ENCODE measurements at regions not wholly inside any gene's neighbourhood (a gene's known extent, or its start where the extent isn't known, plus 50 kb on each side); places are given as distances from the start of the nearest gene placed in this dataset.
"Not testable (repeated sequence)": the region's sequence is repeated elsewhere in the genome, so short reads cannot be mapped to it uniquely, and the experiment has no call there.

DNA sequence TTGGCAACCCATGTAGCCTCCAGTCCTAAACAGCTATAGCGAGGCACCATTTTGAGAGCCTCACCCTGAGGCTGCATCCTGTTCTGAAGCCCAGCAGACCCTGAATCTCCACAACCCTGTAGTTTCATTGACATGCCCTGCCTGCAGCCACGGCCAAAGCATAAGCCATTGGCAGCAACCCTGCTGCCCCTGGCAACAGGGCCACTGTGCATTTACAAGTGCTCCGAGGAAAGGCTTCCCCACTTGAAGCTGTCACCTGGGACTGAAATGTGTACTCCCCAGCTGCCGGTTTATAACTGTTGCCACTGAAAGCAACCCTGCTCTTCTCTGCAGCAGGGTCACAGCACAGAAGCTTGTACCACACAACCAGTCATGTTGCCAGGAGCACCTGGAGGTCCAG is 124.2 kb upstream of the OLFM3 start:
- TF ChIP-seq, protein P1, sequence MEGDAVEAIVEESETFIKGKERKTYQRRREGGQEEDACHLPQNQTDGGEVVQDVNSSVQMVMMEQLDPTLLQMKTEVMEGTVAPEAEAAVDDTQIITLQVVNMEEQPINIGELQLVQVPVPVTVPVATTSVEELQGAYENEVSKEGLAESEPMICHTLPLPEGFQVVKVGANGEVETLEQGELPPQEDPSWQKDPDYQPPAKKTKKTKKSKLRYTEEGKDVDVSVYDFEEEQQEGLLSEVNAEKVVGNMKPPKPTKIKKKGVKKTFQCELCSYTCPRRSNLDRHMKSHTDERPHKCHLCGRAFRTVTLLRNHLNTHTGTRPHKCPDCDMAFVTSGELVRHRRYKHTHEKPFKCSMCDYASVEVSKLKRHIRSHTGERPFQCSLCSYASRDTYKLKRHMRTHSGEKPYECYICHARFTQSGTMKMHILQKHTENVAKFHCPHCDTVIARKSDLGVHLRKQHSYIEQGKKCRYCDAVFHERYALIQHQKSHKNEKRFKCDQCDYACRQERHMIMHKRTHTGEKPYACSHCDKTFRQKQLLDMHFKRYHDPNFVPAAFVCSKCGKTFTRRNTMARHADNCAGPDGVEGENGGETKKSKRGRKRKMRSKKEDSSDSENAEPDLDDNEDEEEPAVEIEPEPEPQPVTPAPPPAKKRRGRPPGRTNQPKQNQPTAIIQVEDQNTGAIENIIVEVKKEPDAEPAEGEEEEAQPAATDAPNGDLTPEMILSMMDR (IDR thresholded peaks at IDR 0.05 in 8 of 11, conservative IDR thresholded peaks at IDR 0.05 in 3 of 11), result no peak
- TF ChIP-seq POLR2A (IDR thresholded peaks at IDR 0.05) (no peak), POLR2AphosphoS5 (IDR thresholded peaks at IDR 0.05) (no peak)
- intact Hi-C loops (cut with DNase I; ENCODE audit: low total_unique reads), result no loop called here
- H3K4me3 ChIP-seq, result no peak overlapping the region
- H3K36me3 ChIP-seq, result no peaks in the 10 kb centered on the region
- peaks cover 0 to 3% (median 0%) of the 10 kb centered on the region in 8 donors for H3K9me3 ChIP-seq
- no peaks in the 10 kb centered on the region for H3K4me1 ChIP-seq
- no peak for DNase-seq
- H3K27ac ChIP-seq, result no peak overlapping the region
- WGBS, 5 donors, result 72 to 97% (median 80%) methylated on average over 2 to 4 of the region's 4 CpGs
- no peaks in the 10 kb centered on the region for H3K27me3 ChIP-seq (replicated peaks in 1 of 7)

DNA sequence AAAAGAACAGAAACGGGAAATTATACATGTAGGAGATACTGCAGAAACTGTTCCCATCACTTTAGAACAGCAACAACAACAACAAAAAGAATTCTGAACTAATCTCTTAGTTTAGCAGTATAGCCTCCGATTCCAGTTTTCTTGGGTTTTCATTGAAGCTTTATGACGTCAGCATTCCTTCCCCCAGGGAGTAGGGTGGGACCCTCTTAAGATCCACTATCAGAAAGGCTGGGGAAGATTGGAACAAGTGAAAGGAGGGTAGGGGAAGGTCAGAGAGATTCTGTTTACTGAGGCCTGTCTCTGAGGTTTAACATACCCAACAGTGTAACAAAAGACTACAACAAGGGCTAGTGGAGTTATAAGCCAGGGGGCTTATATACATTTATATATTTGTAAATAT is 121.4 kb upstream of the OLFM3 start:
- 50 to 86% (median 54%) methylated on average over 3 of the region's 3 CpGs for WGBS, 5 donors
- intact Hi-C loops (cut with DNase I; ENCODE audit: low total_unique reads), result no loop called here
- TF ChIP-seq POLR2A (IDR thresholded peaks at IDR 0.05) (no peak), POLR2AphosphoS5 (IDR thresholded peaks at IDR 0.05) (no peak)
- TF ChIP-seq, protein P1 (IDR thresholded peaks at IDR 0.05 in 8 of 11, conservative IDR thresholded peaks at IDR 0.05 in 3 of 11), result no peak

DNA sequence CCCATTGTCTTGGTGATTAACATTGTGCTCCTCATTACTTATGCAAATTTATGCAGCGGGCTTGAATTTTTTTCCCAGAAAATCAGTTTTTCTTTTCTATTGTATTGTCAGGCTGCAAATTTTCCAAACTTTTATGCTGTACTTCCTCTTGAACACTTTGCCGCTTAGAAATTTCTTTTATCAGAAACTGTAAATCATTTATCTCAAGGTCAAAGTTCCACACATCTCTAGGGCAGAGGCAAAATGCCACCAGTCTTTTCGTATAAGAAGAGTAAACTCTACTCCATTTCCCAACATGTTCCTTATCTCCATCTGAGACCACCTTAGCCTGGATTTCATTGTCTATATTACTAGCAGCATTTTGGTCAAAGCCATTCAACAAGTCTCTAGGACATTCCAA is 113.9 kb upstream of the OLFM3 start:
- 57 to 87% (median 77%) methylated on average over 3 of the region's 3 CpGs for WGBS, 5 donors
- H3K36me3 ChIP-seq, result no peaks in the 10 kb centered on the region
- no peak for DNase-seq
- TF ChIP-seq POLR2AphosphoS5 (IDR thresholded peaks at IDR 0.05) (no peak), POLR2A (IDR thresholded peaks at IDR 0.05) (no peak)
- TF ChIP-seq, protein P1 (IDR thresholded peaks at IDR 0.05 in 8 of 11, conservative IDR thresholded peaks at IDR 0.05 in 3 of 11), result no peak
- H3K27me3 ChIP-seq (replicated peaks in 1 of 7), result no peaks in the 10 kb centered on the region
- H3K4me1 ChIP-seq, result no peaks in the 10 kb centered on the region
- intact Hi-C loops (cut with DNase I; ENCODE audit: low total_unique reads), result no loop called here
- peaks cover 0 to 29% (median 0%) of the 10 kb centered on the region in 8 donors for H3K9me3 ChIP-seq
- no peak overlapping the region for H3K27ac ChIP-seq
- H3K4me3 ChIP-seq, result no peak overlapping the region

More for the DNA sequence above, 121.4 kb upstream of the OLFM3 start:
- Histone ChIP-seq H3K27ac (no peak overlapping the region), H3K4me3 (no peak overlapping the region), H3K4me1 (no peaks in the 10 kb centered on the region), H3K36me3 (no peaks in the 10 kb centered on the region), H3K9me3 (peaks cover 0 to 3% (median 0%) of the 10 kb centered on the region in 8 donors), H3K27me3 (replicated peaks in 1 of 7) (no peaks in the 10 kb centered on the region)
- no peak for DNase-seq

DNA sequence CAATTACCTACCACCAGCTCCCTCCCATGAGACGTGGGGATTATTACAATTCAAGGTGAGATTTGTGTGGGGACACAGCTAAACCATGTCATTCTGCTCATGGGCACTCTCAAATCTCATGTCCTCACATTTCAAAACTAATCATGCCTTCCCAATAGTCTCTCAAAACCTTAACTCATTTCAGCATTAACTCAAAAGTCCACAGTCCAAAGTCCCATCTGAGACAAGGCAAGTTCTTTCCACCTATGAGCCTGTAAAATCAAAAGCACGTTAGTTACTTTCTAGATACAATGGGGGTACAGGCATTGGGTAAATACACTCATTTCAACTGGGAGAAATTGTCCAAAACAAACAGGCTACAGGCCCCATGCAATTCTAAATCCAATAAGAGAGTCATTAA is 112.8 kb upstream of the OLFM3 start:
- peaks cover 0 to 29% (median 0%) of the 10 kb centered on the region in 8 donors for H3K9me3 ChIP-seq
- intact Hi-C loops (cut with DNase I; ENCODE audit: low total_unique reads); H3K4me3 ChIP-seq; H3K27me3 ChIP-seq (replicated peaks in 1 of 7); DNase-seq; H3K4me1 ChIP-seq; H3K27ac ChIP-seq; H3K36me3 ChIP-seq: not testable (repeated sequence)
- 53 to 68% (median 59%) methylated on average over 2 of the region's 2 CpGs for WGBS, 5 donors

DNA sequence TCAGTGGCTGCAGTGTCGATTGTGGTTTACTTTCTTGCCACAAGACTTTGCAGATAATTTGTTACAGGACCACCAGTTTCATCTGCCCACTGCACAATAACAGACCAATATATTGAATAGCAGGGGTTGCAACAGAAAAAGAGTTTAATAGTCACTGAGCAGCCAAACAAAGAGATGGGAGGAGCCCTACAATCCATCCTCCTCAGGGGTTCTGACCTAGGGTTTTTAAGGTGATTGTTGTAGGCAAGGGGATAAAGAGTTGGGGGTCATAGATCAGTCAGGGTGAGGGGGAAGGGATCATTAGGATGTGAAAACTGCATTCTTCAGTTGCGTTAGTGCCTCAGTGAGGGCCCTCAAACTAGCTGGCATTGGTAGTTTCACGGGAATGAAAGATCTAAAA is 110.7 kb upstream of the OLFM3 start:
- intact Hi-C loops (cut with DNase I; ENCODE audit: low total_unique reads), result no loop called here
- H3K4me3 ChIP-seq, result no peak overlapping the region
- H3K27ac ChIP-seq, result no peak overlapping the region
- H3K36me3 ChIP-seq, result no peaks in the 10 kb centered on the region
- DNase-seq, result no peak
- no peaks in the 10 kb centered on the region for H3K4me1 ChIP-seq
- TF ChIP-seq, protein P1 (IDR thresholded peaks at IDR 0.05 in 8 of 11, conservative IDR thresholded peaks at IDR 0.05 in 3 of 11), result no peak
- TF ChIP-seq POLR2AphosphoS5 (IDR thresholded peaks at IDR 0.05) (no peak), POLR2A (IDR thresholded peaks at IDR 0.05) (no peak)
- WGBS, 5 donors, result 61 to 73% (median 67%) methylated on average over 3 of the region's 3 CpGs
- H3K27me3 ChIP-seq (replicated peaks in 1 of 7), result no peaks in the 10 kb centered on the region
- H3K9me3 ChIP-seq, result peaks cover 0 to 29% (median 0%) of the 10 kb centered on the region in 8 donors

Measured in spleen (tissue), 11 donors.